HL-60 (cell line): ENCODE measurements at regions not wholly inside any gene's neighbourhood (a gene's known extent, or its start where the extent isn't known, plus 50 kb on each side); places are given as distances from the start of the nearest gene placed in this dataset.

Source experiments
- CTCF ChIP-seq: IDR thresholded peaks from one replicate; pipeline ENCODE4 v1.5.1; 2011; ENCODE audit warnings: low read length, control low read depth, inconsistent platforms; ENCODE audit not compliant: insufficient read depth
- GABPA ChIP-seq: IDR thresholded peaks from 2 replicates; pipeline ENCODE4 v1.6.1; 2012; ENCODE audit warnings: low read depth

DNA sequence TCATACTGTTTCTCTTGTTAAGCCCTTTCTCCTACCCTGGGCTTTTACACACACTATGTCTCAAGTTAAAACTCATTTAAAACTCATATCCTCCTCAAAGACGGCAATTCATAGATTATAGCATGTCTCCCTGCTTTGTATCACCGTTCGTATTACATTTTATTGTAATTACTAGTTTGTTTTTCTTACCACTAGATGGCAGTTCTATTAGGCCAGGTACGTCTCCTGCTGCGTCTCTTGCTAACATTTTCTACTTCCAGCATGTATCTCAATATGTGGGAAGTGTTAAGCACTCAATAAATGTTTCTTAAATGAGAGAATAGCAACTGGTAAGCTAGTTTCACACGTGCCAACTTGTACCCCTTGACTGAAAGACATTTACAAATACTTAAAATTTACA is 450.3 kb upstream of the PCDH7 start:
- no peak for TF ChIP-seq CTCF
- TF ChIP-seq GABPA: no peak
